Lower leg skin (tissue), 4 donors: ENCODE measurements at regions not wholly inside any gene's neighbourhood (a gene's known extent, or its start where the extent isn't known, plus 50 kb on each side); places are given as distances from the start of the nearest gene placed in this dataset.

Experiments
- DNase-seq, 2 donors: peaks; one replicate each; pipeline ENCODE4 v3.0.0-alpha.2; 2019; ENCODE audit warnings: low spot score in 2 of 2
- H3K4me3 ChIP-seq: fragments of 200-600 bp; sonication (generic); 2 replicates; pipeline ENCODE4 v1.5.1; 2017; ENCODE audit warnings: mild to moderate bottlenecking, low read depth; ENCODE audit not compliant: poor library complexity, severe bottlenecking
- POLR2A ChIP-seq, 2 donors: fragments of 450-650 bp; IDR thresholded peaks; one replicate each; pipeline ENCODE4 v1.6.1; 2016 to 2017; ENCODE audit warnings: antibody characterized with exemption in 2 of 2, mild to moderate bottlenecking in 1 of 2, moderate library complexity in 1 of 2
- WGBS, 2 donors: methylation state at CpG; one replicate each; pipeline ENCODE4 v1.1.5; 2018; 5-methylcytosine and 5-hydroxymethylcytosine counted together
- intact Hi-C: fragments of 100-400 bp; cut with DNase I; formaldehyde crosslinking; loops from one replicate; pipeline ENCODE4 v1.15.0; 2023; ENCODE audit warnings: low total_unique reads
- TF ChIP-seq, protein P1 (sequence below), 3 donors: fragments of 450-650 bp; IDR thresholded peaks; one replicate each; pipeline ENCODE4 v1.5.1; 2016; ENCODE audit warnings: antibody characterized with exemption in 3 of 3, mild to moderate bottlenecking in 3 of 3, moderate library complexity in 2 of 3

DNA sequence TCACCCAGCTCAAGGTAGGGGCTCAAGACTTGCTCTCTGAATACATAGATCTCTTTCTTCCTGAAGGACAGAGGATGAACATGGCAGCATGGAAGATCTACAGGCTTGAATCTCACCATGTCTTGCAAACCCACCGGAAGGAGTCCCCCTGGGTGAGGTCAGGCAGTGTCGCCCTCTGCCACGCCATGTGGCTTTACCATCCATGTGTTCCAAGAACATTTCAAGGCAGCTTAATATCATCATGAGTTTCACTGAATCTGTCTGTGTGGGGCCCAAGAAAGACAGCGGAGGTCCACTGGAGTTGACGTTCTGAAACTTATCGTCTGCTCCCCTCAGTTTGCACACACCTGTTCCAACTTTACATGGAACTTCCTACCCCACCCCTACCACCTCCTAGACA is 1202.6 kb downstream of the TBC1D22A start:
- DNase-seq, result no peak
- 89 to 90% methylated on average over 6 of the region's 6 CpGs for WGBS, 2 donors
- TF ChIP-seq, protein P1, sequence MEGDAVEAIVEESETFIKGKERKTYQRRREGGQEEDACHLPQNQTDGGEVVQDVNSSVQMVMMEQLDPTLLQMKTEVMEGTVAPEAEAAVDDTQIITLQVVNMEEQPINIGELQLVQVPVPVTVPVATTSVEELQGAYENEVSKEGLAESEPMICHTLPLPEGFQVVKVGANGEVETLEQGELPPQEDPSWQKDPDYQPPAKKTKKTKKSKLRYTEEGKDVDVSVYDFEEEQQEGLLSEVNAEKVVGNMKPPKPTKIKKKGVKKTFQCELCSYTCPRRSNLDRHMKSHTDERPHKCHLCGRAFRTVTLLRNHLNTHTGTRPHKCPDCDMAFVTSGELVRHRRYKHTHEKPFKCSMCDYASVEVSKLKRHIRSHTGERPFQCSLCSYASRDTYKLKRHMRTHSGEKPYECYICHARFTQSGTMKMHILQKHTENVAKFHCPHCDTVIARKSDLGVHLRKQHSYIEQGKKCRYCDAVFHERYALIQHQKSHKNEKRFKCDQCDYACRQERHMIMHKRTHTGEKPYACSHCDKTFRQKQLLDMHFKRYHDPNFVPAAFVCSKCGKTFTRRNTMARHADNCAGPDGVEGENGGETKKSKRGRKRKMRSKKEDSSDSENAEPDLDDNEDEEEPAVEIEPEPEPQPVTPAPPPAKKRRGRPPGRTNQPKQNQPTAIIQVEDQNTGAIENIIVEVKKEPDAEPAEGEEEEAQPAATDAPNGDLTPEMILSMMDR (IDR thresholded peaks at IDR 0.05), result no peak
- TF ChIP-seq POLR2A (IDR thresholded peaks at IDR 0.05), result no peak
- intact Hi-C loops, result no loop called here
- no peak overlapping the region for H3K4me3 ChIP-seq

GRCh38 chr22:47963660-47964059 is 1201.2 kb downstream of the TBC1D22A start:
- TF ChIP-seq, protein P1 (IDR thresholded peaks at IDR 0.05), result no peak
- no peak for TF ChIP-seq POLR2A (IDR thresholded peaks at IDR 0.05)
- 87 to 90% methylated on average over 6 of the region's 6 CpGs for WGBS, 2 donors
- no peak for DNase-seq
- intact Hi-C loops, result no loop called here
- H3K4me3 ChIP-seq, result no peak overlapping the region

DNA sequence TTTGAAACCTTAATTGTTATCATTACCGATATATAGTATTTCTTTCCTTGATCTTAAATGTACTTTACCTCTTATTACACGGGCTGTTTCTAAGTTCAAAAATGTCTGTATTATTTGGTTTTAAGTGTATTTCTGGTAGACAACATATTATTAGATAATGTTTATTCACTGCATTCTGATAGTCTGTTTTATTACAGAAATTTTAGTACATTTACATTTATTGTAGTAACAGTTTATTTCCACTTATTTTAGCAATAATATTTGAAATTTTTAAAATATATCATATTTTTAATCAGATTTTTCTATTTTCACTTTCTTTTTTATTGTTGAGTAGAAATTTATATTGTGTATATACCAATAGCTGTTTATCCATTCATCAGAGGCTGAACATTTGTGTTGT is 1195.2 kb downstream of the TBC1D22A start:
- no peak overlapping the region for H3K4me3 ChIP-seq
- TF ChIP-seq, protein P1 (IDR thresholded peaks at IDR 0.05), result no peak
- no peak for TF ChIP-seq POLR2A (IDR thresholded peaks at IDR 0.05)
- intact Hi-C loops, result no loop called here
- WGBS, 2 donors, result 92 to 97% methylated on average over 2 of the region's 2 CpGs
- DNase-seq, result no peak

DNA sequence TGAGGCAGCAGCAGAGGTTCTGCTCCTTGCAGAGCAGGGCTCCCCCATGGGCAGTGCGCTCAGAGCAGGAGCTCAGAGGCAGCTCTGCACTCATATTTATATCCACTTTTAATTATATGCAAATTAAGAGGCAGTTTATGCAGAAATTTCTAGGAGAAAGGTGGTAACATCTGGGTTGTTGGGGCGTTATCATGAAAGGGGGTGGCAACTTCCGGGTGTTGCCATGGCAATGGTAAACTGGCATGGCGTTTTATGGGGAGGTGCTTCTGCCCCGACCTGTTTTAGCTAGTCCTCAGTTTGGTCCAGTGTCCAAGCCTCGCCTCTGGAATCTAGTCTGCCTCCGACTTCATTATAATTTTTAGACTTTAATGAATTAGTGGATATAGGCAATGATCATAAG is 1191.7 kb downstream of the TBC1D22A start:
- no peak for DNase-seq
- 72 to 76% methylated on average over 7 of the region's 7 CpGs for WGBS, 2 donors
- no peak overlapping the region for H3K4me3 ChIP-seq
- intact Hi-C loops, result no loop called here
- TF ChIP-seq POLR2A (IDR thresholded peaks at IDR 0.05), result no peak
- TF ChIP-seq, protein P1 (IDR thresholded peaks at IDR 0.05), result no peak

DNA sequence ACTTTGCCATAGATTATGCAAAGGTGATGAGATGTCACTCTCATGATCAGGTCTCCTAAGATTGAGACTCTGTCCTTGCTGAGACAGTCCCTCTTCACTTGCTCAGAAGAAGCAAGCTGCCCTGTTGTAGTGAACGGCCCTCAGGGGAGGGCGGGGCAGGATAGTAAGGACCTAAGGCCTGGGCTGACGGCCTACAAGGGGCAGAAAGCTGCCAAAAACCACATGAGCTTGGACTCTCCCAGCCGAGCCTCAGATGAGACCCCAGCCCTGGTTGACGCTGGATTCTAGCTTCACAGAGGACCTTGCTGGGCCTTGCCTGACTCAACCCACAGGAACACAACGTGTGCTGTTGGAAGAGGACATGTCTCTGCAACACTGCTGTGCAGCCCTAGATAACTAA is 1182.5 kb downstream of the TBC1D22A start:
- 82 to 91% methylated on average over 6 of the region's 6 CpGs for WGBS, 2 donors
- intact Hi-C loops, result no loop called here
- peak in 1 of 2 donors; percentile 69 for DNase-seq
- no peak overlapping the region for H3K4me3 ChIP-seq
- no peak for TF ChIP-seq POLR2A (IDR thresholded peaks at IDR 0.05)
- TF ChIP-seq, protein P1 (IDR thresholded peaks at IDR 0.05), result no peak
